Endothelial cell (in vitro differentiated cells): ENCODE measurements at regions not wholly inside any gene's neighbourhood (a gene's known extent, or its start where the extent isn't known, plus 50 kb on each side); places are given as distances from the start of the nearest gene placed in this dataset.

ENCODE experiments used
- DNase-seq: peaks from one replicate; pipeline ENCODE4 v3.0.0; 2021; ENCODE audit warnings: low spot score
- H3K27ac Mint-ChIP-seq: one replicate; pipeline ENCODE4 v1.8.0; 2021; ENCODE audit warnings: mixed read lengths, inconsistent platforms; ENCODE audit not compliant: unreplicated experiment
- H3K27me3 Mint-ChIP-seq: one replicate; pipeline ENCODE4 v1.8.0; 2021; ENCODE audit warnings: mild to moderate bottlenecking, moderate library complexity, mixed read lengths, inconsistent platforms; ENCODE audit not compliant: unreplicated experiment
- H3K36me3 Mint-ChIP-seq: one replicate; pipeline ENCODE4 v1.8.0; 2021; ENCODE audit warnings: mild to moderate bottlenecking, low read depth, mixed read lengths, inconsistent platforms; ENCODE audit not compliant: unreplicated experiment
- H3K4me1 Mint-ChIP-seq: one replicate; pipeline ENCODE4 v1.8.0; 2021; ENCODE audit warnings: mild to moderate bottlenecking, mixed read lengths, inconsistent platforms; ENCODE audit not compliant: unreplicated experiment
- H3K4me3 Mint-ChIP-seq: one replicate; pipeline ENCODE4 v1.8.0; 2021; ENCODE audit warnings: mild to moderate bottlenecking, mixed read lengths, inconsistent platforms; ENCODE audit not compliant: unreplicated experiment
- H3K9me3 Mint-ChIP-seq: one replicate; pipeline ENCODE4 v1.8.0; 2021; ENCODE audit warnings: mixed read lengths, inconsistent platforms; ENCODE audit not compliant: unreplicated experiment
- CTCF ChIP-seq: fragments of 200-600 bp; sonication (generic); IDR thresholded peaks from one replicate; pipeline ENCODE4 v1.5.0; 2021; ENCODE audit warnings: antibody characterized with exemption; ENCODE audit not compliant: unreplicated experiment

GRCh38 chr13:102487330-102487729, 85.5 kb upstream of the FGF14 start:
- no peaks in the 10 kb centered on the region for H3K9me3 Mint-ChIP-seq
- DNase-seq: no peak
- H3K4me3 Mint-ChIP-seq: no peak overlapping the region
- no peak for TF ChIP-seq CTCF
- peaks cover 2% of the 10 kb centered on the region for H3K27me3 Mint-ChIP-seq
- H3K27ac Mint-ChIP-seq: no peak overlapping the region
- H3K4me1 Mint-ChIP-seq: no peaks in the 10 kb centered on the region
- no peaks in the 10 kb centered on the region for H3K36me3 Mint-ChIP-seq

- Mint-ChIP-seq H3K4me3 (no peak overlapping the region), H3K27me3 (no peaks in the 10 kb centered on the region), H3K36me3 (no peaks in the 10 kb centered on the region), H3K27ac (no peak overlapping the region), H3K9me3 (no peaks in the 10 kb centered on the region), H3K4me1 (no peaks in the 10 kb centered on the region)
- DNase-seq: no peak
- TF ChIP-seq CTCF: no peak
These were observed 82.5 kb upstream of the FGF14 start for GRCh38 chr13:102484329-102484728.

GRCh38 chr13:102472650-102473049, 70.8 kb upstream of the FGF14 start:
- no peak for DNase-seq
- H3K4me1 Mint-ChIP-seq: peaks cover 6% of the 10 kb centered on the region
- peaks cover 7% of the 10 kb centered on the region for H3K27me3 Mint-ChIP-seq
- no peak for TF ChIP-seq CTCF
- H3K9me3 Mint-ChIP-seq: no peaks in the 10 kb centered on the region
- no peak overlapping the region for H3K4me3 Mint-ChIP-seq
- no peak overlapping the region for H3K27ac Mint-ChIP-seq
- no peaks in the 10 kb centered on the region for H3K36me3 Mint-ChIP-seq

- no peak overlapping the region for H3K27ac Mint-ChIP-seq
- peaks cover 6% of the 10 kb centered on the region for H3K4me1 Mint-ChIP-seq
- no peak for DNase-seq
- TF ChIP-seq CTCF: no peak
- H3K27me3 Mint-ChIP-seq: peaks cover 8% of the 10 kb centered on the region
- H3K9me3 Mint-ChIP-seq: no peaks in the 10 kb centered on the region
- no peak overlapping the region for H3K4me3 Mint-ChIP-seq
- no peaks in the 10 kb centered on the region for H3K36me3 Mint-ChIP-seq
These were observed 68.6 kb upstream of the FGF14 start for GRCh38 chr13:102470283-102470917.

GRCh38 chr13:102466610-102467190, 64.9 kb upstream of the FGF14 start:
- no peak for TF ChIP-seq CTCF
- Mint-ChIP-seq H3K4me1 (peaks cover 6% of the 10 kb centered on the region), H3K9me3 (no peaks in the 10 kb centered on the region), H3K36me3 (no peaks in the 10 kb centered on the region), H3K4me3 (no peak overlapping the region), H3K27ac (no peak overlapping the region), H3K27me3 (peaks cover 3% of the 10 kb centered on the region)
- no peak for DNase-seq
